NCI-H748 treated with DMSO at 0.1 percent for 48 hours (cell line): ENCODE measurements at regions not wholly inside any gene's neighbourhood (a gene's known extent, or its start where the extent isn't known, plus 50 kb on each side); places are given as distances from the start of the nearest gene placed in this dataset.
"Not testable (repeated sequence)": the region's sequence is repeated elsewhere in the genome, so short reads cannot be mapped to it uniquely, and the experiment has no call there.

Source experiments
- DNase-seq: peaks from one replicate; lab custom pipeline; 2025; lab: John Stamatoyannopoulos, UW

DNA sequence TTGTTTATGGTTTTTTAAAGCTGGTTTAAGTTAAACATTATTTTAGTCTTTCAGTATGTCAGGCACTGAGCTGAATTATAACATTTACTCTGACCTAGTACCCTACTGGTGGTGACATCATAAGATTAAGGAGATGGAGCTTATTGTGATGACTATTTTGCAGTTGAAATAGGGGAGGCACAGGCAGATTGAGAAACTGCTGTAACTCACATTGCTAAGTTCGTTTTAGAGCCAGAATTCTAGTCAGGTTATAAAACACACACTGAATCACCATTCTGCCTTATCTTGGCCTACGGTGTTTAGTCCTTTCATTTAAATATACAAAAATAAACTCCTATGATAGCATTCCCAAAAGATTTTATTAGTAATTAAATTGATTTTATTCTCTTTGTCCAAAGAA lies 584.1 kb downstream of the TFAP2A start:
- DNase-seq = no peak

DNA sequence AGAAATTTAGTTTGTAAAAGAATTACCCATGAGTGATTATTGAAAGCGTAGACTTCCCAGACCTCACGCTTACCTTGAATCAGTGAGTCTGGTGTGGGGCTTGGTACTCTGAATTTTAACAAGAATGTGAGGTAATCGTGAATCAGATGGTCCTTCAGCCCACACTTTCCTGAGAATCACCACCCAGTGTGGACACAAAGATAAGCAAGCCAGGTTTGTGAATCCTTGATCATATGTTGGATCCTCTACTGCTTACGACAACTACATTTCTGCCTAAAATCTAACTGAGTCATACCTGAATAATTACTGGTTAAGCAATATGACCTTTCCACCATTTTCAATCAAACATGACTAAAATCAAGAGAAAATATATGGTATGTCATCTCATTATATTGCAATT lies 589.3 kb downstream of the TFAP2A start:
- no peak for DNase-seq

DNA sequence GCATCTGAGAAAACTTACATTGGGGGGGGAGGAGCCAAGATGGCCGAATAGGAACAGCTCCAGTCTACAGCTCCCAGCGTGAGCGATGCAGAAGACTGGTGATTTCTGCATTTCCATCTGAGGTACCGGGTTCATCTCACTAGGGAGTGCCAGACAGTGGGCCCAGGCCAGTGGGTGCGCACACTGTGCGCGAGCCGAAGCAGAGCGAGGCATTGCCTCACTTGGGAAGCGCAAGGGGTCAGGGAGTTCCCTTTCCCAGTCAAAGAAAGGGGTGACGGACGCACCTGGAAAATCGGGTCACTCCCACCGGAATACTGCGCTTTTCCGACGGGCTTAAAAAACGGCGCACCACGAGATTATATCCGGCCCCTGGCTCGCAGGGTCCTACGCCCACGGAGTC lies 604.1 kb downstream of the TFAP2A start:
- DNase-seq = not testable (repeated sequence)

DNA sequence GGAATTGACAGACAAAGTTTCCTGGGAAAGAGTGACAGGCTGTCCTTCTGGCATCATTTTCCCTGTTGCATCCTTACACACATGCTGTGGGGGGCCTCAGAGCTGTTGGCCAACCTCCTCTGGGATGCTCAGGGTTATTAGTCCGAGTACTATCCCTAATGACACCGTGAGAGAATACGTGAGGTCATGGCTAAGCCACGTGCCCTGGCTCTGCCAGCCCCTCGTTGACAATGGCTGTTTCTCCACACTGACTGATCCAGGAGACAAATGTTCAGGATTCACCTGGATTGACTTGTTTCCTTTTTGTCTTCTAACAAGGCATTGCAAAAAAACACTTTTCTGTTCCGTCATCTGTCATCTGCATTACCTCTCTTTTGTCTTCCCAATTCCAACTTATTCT lies 604.6 kb downstream of the TFAP2A start:
- no peak for DNase-seq

DNA sequence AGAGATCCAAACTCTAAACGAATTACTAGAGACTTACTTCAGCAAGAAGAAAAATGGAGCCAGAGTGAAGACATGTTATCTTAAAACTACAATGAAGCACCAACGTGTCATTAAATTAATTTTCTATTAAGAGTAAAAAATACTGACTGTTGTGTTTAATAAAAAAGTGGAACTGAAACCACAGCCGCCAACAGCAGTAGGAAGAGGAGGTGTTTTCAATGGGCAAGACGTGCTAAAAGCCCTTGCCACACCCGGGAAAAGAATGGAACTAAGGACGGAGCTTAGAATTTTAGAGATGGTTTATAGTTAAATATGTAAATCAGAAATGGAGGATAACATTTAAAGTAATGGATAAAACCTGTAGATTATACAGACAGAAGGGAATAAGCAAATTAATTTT lies 608.7 kb downstream of the TFAP2A start:
- DNase-seq = no peak

DNA sequence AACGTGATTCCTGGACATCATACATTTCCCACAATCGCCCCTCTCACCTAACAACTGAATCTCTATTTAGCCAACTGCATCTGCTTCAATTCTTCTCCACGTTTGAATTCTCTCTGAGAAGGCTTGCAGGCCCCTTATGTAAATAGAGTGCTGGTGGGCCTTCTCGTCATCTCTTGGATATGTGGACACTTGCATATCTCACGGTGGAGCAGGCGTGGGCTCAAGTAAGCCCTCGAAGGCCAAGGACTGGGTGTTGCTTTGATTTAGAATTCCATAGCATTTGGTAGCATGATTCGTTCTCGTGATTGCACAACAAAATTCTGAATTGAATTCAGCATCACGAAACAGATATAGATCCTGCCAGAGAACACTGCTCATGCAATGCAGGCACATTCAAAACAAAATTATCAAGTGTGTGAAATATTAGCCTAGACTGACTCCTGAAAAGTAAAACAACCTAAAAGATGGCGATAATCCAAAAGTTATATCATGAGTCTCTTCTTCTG lies 613.6 kb downstream of the TFAP2A start:
- DNase-seq = no peak

DNA sequence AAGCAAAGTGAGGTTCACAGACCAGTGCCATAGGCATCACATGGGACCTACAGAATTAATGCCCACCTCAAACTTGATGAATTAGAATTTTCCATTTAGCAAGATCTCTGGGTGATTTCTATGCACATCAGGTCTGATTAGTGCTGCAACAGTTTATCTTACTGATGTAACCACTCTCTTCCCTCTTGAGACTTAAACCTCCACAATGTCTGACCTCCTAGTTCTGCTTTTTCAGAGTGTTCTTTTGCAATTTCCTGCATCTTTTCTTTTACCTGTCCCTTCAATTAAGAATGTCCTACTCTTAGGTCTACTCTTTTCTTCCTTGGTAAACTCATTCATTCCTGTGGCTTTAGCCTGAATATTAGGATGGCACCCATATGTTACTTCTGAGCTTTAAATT lies 615.3 kb downstream of the TFAP2A start:
- DNase-seq = no peak

DNA sequence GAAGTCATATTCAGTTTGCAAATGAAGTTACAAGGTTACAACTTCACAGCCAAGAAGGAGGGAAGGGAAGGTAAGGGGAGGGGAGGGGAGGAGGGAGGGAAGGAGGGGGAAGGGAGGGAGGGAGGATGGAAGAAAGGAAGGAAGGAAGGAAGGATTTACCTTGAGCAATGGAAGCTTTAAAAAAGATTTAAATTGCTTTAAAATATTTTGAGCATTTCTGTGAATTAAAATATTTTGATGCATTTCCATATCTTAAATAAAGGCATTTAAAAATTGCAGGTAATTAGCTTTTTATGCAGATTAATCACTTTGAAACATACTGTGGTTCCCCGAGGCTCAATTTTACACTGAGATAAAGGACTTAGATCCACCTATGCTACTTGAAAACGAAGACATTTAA lies 618.0 kb downstream of the TFAP2A start:
- DNase-seq = no peak

DNA sequence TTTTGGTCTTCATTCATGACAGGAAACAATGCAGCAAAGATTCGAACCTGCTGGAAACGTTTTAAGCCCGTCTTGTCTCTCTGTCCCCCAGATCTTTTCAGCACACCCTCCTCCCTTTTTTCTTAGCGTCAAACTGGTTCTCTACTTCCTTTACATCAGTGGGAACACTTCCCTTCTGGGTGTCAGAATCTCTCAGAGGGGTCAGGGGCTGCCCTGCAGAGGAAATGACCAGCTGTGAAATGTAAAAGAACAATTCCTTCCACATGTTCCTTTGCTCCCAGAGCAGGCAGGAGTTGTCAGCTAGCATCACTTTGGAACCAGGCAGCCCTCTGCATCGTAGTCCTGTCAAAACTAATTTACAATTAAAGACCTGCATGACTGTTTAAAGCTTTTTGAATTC lies 619.0 kb downstream of the TFAP2A start:
- DNase-seq = no peak

DNA sequence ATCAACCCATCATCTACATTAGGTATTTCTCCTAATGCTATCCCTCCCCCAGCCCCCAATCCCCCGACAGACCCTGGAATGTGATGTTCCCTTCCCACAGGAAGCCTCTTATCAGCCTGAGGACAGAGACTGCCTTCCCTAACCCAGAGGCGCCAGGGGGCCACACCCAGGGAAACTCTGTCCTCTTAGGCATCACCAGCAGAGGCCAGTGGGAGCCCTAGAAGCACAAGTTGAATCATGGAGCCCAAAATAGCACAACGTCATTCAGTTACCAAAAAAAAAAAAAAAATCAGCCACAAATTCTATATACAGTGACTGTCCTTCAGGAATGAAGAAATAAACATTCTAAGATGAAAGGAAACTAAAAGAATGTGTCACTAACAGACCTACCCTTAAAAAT lies 625.7 kb downstream of the TFAP2A start:
- DNase-seq = no peak

DNA sequence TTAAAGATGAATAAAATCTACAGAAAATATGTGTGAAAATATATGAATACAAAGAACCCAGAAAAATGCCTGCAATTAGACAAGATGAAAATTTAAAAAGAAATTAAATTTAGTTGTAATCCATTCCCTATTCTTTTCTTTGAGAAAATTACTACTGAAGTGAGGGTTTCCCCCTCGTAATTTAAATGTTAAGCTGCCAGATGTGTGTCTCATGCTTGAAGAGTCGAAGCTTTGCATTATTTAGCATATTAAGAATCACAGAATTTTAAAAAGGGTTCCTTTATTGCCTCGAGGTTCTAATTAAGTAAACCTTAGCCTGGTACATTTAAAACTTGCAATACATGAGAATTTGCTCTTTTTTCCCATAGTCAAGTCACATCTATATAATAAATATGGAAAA lies 630.1 kb downstream of the TFAP2A start:
- DNase-seq = no peak

DNA sequence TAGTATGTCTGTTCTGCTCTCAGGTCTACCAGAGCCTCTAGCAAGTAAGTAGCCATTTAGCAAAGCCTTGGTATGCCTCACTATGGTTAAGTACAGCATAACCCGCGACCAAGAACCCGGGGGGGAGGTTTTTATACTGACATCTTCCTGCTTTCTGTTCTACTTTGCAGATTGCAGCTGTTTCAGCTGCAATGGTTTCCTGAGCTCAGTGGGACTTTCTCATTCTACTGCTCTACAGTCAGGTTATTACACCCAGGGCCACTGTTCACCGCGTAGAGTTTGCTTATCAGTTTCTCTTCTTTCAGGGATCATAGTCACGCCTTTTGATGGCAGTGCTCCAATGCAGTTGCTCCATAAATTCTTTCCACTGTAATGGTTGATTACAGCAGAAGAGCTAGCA lies 631.3 kb downstream of the TFAP2A start:
- no peak for DNase-seq

DNA sequence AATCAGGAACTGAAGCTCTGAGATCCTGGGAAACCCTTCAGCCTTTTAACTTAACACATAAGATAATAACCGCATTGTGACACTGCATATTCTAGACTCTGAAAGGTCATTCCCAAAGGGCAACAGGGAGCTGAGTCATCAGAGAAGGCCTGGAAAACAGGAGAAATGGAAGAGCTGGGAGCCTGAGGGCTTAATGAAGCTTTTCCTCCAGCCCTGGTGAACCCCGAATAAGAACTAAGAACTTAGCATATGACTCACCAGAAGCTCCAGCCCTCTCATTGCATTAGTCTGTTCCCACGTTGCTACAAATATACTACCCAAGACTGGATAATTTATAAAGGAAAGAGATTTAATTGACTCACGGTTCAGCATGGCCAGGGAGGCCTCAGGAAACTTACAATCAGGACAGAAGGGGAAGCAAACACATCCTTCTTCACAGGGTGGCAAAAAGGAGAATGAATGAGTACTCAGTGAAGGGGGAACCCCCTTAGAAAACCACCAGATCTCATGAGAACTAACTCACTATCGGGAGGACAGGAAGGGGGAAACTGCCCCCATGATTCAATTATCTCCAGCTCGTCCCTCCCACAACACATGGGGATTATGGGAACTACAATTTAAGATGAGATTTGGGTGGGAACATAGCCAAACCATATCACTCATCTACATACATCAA lies 648.5 kb downstream of the TFAP2A start:
- no peak for DNase-seq

DNA sequence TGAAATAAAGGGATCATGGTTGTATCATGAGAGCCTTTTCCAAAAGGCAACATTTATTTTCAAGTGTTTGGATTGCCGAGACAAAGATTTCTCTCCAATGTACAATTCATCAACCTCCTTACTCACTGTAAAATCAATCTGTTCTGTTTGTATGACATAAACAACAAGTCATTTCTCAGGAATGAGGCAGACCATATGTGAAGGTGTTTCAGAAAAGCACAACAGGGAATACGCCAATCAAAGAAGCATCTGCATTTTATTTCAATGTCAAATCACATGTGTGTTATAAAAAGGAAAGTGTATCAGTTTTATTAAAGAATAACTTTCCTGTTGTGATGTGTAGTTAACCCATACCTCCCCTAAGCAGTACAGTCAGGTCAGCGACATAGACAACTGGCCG lies 653.7 kb downstream of the TFAP2A start:
- DNase-seq = no peak

DNA sequence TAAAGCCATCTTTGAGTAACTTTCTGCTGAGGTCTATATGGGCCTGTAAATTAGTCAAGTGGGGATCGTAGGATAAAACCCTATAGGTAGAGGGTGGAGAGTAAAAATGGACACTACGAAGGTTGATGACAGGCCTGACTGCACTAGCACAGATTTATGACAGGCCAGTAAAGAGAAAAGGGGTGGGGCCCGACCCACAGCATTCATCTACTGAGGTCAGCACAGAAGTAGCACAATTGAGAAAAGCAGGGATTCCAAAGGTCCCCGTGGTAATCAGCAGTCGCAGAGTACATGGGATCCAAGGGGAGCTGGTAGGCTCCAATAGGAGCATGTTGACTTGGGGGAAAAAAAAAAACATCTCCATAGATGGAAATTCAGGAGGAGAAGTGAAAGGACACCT lies 660.4 kb downstream of the TFAP2A start:
- DNase-seq = no peak

DNA sequence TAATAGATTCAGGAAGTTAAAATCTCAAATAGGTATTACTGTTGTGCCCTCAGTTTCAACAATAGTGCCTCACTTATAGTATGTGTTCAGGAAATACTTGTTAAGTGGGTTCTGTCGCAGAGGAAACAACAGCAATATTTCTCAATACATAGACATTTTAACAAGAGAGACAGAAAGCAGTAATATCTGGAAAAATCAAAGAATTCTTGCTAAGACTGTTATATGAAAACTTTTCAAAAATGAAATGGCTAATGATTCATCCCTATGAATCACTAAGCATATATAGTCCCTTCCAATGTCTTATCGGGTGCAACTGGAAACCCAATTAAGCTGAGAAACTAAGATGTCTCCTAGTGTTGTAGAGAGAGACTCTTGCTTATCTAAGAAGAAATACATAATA lies 668.9 kb downstream of the TFAP2A start:
- DNase-seq = no peak

DNA sequence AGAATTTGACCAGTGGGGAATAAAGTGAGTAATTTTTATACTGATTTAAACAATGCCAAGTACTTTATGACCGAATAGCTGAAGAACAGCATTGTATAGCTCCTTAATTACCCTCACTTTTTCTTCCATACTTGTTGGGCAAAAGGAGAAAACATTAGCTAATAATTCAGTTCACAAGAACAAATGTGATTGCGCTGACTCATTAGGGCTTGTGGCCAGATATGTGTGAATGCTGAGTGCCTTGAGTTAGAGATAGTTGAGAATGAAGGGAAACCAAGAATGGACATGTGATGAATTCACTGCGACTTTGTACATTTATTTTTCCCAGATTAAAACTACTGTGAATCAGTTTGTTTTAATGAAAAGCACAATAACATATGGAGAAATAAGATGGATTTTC lies 669.4 kb downstream of the TFAP2A start:
- no peak for DNase-seq

DNA sequence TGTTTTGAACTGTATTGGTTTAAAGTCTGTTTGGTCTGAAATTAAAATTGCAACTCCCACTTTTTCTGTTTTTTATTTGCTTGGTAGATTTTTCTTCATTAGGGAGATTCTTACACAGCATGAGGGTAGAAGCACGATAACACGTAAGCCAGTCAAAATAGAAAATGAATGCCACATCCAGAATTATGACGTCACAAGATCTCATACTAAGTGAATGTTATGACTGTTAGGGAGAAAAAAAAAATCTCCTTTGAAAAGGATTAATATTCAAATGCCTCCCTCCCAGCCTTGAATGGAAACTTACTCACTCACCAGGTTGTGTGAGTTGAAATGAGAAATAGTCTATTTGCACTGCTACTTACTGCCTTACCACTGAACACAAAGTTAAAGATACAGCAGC lies 670.8 kb downstream of the TFAP2A start:
- DNase-seq = no peak

DNA sequence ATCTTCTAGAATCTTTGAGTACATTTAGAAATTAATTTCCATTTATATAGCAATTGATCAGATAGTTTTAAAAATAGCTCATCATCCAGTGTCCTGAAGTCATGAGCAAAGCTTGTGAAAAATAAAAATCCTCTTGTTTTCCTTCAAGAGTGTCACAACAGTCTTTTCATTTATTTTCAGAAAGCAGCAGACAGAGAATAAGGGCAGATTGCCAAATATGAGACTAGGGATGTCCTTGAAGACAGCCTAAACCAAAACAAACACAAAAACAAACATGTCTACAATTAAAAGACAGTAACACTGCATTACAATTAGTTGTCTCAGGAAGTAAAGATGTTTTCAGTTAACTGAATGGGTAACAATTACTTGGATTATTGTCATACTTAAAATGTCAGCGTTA lies 682.8 kb downstream of the TFAP2A start:
- DNase-seq = peak; percentile 36

DNA sequence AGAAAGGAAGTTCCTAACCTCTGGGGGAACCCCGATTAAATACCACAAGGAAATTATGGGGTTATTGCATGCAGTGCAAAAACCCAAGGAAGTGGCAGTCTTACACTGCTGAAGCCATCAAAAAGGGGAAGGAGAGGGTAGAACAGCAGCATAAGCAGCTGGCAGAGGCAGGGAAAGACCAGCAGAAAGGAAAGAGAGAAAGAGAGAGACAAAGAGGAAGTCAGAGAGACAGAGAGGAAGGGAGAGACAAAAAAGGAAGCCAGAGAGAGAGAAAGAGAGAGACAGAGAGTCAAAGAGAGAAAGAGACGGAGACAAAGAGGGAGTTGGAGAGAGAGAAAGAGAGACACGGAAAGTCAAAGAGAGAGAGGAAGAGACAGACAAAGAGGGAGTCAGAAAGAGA lies 689.1 kb downstream of the TFAP2A start:
- not testable (repeated sequence) for DNase-seq

DNA sequence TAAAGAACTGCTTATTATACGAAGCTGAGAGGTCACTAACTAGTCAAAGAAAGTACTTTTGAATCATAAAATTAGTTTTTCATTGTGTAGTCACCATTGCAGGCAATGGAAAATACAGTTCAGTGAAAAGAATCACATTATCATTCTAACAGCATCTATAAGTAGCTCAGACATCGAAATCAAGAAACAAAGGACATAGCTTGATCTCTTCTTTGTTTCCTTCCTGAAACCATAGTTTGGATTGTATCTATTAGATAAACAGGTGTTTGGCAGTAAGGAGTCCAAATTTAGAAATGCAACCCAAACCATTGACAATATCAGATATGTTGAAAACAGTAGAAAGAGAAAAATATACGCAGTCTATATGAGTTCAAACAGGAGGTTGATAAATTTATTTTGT lies 697.3 kb downstream of the TFAP2A start:
- DNase-seq = no peak

DNA sequence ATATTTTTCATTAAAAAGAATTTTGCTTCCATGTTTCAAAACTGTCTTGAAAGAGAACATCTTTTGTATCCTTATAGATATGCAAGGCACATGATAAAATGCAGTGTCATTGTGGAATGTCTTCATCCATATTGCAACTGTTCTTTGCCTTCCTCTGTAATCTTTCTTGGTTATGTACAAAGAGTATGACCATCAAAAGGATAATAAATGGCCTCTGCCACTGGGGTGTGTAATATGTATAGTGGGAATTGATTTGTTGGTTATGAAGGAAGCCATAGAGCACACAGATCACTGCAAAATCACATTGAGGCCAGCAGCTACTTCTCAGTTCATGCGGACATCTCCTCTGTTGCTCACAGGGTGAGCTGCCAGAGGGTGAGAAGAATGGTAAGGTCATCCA lies 703.5 kb downstream of the TFAP2A start:
- DNase-seq = no peak

DNA sequence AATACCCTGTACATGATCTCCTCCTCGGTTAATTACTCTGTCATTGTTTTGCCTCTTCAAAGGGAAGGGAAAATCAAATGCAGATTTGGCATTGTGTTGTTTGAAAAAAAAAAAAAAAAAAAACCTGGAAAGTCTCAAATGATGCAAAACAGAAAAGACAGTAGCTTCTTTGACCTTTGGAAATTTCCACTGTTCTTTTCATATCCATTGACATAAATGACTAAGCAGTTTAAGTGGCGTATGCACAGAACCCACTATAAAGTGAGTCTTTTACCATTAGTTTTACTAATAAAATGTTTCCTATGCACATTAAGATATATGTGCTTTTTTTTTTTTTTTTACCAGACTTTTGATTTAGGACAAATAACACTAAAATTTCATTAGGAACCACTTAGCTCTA lies 704.3 kb downstream of the TFAP2A start:
- no peak for DNase-seq

DNA sequence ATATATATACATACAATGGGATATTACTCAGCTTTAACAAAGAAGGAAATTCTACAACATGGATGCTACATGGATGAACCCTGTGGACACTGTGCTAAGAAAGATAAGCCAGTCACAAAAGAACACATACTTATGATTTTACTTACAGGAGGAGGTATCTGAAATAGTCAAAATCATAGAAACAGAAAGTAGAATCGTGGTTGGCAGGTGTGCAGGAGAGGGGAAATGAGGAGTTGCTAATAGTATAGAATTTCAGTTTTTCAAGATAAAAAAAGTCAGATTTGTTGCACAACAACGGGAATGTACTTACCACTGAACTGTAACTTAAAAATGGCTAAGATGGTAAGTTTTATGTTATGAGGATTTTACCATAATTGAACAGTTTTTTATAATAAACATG lies 706.3 kb downstream of the TFAP2A start:
- DNase-seq = no peak

DNA sequence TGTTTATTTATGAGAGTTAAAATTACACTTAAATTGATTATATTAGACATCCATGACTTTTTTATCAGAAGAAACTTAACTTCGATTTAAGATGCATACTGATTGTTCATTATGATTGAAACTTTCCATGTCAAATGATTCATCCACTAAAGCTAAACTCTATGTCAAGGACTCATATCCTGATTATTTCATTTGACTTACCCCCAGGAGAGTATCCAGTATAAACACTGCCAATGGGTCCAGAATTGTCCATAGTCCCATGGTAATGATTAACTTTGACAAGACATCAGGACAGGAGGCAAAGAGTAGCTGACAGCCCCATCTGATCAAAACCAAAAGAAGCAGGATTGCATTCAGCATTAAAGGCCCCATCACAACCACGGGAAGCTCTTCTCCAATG lies 709.9 kb downstream of the TFAP2A start:
- DNase-seq = no peak
